Endodermal cell (in vitro differentiated cells): ENCODE measurements at regions not wholly inside any gene's neighbourhood (a gene's known extent, or its start where the extent isn't known, plus 50 kb on each side); places are given as distances from the start of the nearest gene placed in this dataset.

ENCODE experiments used
- DNase-seq: peaks from one replicate; pipeline ENCODE4 v3.0.0-alpha.2; 2017
- H3K27ac ChIP-seq: 2 replicates; pipeline ENCODE4 v1.5.1; 2013; ENCODE audit warnings: mild to moderate bottlenecking, low read depth, low read length, moderate library complexity
- H3K27me3 ChIP-seq: 2 replicates; pipeline ENCODE4 v1.6.1; 2013; ENCODE audit warnings: mild to moderate bottlenecking, low read length, moderate library complexity; ENCODE audit not compliant: insufficient read depth, control insufficient read depth, poor library complexity, severe bottlenecking
- H3K36me3 ChIP-seq: 2 replicates; pipeline ENCODE4 v1.7.0; 2013; ENCODE audit warnings: mild to moderate bottlenecking, low read length, moderate library complexity; ENCODE audit not compliant: control insufficient read depth, insufficient read depth
- H3K4me1 ChIP-seq: one replicate; pipeline ENCODE4 v1.7.0; 2013; ENCODE audit warnings: low read length; ENCODE audit not compliant: control insufficient read depth, insufficient read depth
- H3K4me3 ChIP-seq: 2 replicates; pipeline ENCODE4 v1.5.1; 2013; ENCODE audit warnings: mild to moderate bottlenecking, low read length, moderate library complexity
- H3K9ac ChIP-seq: 2 replicates; pipeline ENCODE4 v1.6.1; 2013; ENCODE audit warnings: mild to moderate bottlenecking, low read length, moderate library complexity; ENCODE audit not compliant: poor library complexity, severe bottlenecking; ENCODE audit errors: extremely low read depth
- H3K9me3 ChIP-seq: 2 replicates; pipeline ENCODE4 v1.6.1; 2013; ENCODE audit warnings: mild to moderate bottlenecking, low read length, moderate library complexity; ENCODE audit not compliant: control insufficient read depth
- H3K27ac Mint-ChIP-seq: 2 replicates; pipeline ENCODE4 v1.8.0; 2020; ENCODE audit warnings: mixed read lengths
- H3K27me3 Mint-ChIP-seq: 2 replicates; pipeline ENCODE4 v1.8.0; 2021; ENCODE audit warnings: mild to moderate bottlenecking, mixed read lengths; ENCODE audit not compliant: insufficient read depth
- H3K36me3 Mint-ChIP-seq: 2 replicates; pipeline ENCODE4 v1.8.0; 2020; ENCODE audit warnings: low read depth, mixed read lengths
- H3K4me1 Mint-ChIP-seq: 2 replicates; pipeline ENCODE4 v1.8.0; 2020; ENCODE audit warnings: mixed read lengths
- H3K4me3 Mint-ChIP-seq: 2 replicates; pipeline ENCODE4 v1.8.0; 2020; ENCODE audit warnings: mild to moderate bottlenecking, moderate library complexity, mixed read lengths
- H3K9me3 Mint-ChIP-seq: 2 replicates; pipeline ENCODE4 v1.8.0; 2020; ENCODE audit warnings: mild to moderate bottlenecking, mixed read lengths
- WGBS, 2 experiments: methylation state at CpG; one replicate each; pipeline versions ENCODE4 v1.1.5 to v1.1.7; 2013; ENCODE audit warnings: missing lambda C conversion rate in 2 of 2, mixed read lengths in 1 of 2; ENCODE audit not compliant: insufficient coverage in 1 of 2, insufficient read length in 1 of 2; 5-methylcytosine and 5-hydroxymethylcytosine counted together
- TF ChIP-seq, protein P1 (sequence below): fragments of 200-600 bp; sonication (generic); conservative IDR thresholded peaks from 2 replicates; pipeline ENCODE4 v1.5.0; 2021; ENCODE audit warnings: antibody characterized with exemption, mild to moderate bottlenecking

DNA sequence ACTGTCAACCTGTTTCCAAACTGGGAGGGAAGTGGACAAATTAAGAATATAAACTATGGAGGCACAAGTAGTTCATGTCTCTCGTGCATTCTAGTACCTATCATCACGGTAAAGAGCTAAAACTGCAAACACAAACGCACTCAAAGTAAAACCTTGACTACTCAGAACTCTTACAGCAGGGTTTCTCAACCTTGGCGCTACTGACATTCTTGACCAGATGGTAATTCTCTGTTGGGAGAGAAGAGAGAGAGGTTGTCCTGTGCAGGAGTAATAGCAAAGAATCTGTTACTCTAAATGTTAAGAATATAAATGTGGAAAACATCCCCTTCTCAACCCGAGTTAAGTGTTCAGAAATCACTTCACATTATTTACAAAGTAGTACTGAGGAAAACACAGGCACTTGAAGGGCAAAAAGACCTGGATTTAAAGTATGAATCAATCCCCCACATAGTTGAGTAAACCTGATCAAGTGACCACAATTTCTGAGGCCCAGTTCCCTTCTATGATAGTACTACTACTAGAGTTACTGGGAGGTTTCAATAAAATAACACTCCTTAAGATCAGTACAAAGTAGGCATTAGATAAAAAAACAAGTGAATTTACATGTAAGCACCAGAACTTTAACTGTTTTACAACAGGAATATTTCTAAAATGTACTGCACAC lies 73.1 kb upstream of the ARHGAP32 start:
- H3K9me3 Mint-ChIP-seq, result no peaks in the 10 kb centered on the region
- WGBS, 2 experiments, result 92 to 94% methylated on average over 3 to 4 of the region's 5 CpGs
- H3K4me3 Mint-ChIP-seq, result no peak overlapping the region

DNA sequence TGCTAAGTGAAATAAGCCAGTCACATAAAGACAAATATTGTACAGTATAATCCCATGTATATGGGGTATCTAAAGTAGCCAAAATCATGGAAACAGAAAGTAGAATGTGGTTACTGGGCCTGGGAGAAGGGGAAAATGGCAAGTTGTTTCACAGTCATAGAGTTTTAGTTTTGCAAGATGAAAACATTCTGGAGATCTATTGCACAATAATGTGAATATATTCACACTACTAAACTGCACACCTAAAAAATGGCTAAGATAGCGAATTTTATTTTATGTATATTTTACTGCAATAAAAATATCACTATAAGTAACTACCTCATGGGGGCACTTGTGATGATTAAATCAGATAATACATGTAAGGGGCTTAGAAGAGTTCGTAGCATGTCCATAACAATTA lies 72.0 kb upstream of the ARHGAP32 start:
- WGBS, 2 experiments, result 93% methylated on average over 1 of the region's 2 CpGs; no CpG with 5 or more reads in 1 of the 2 experiments
- H3K9ac ChIP-seq, result no peak overlapping the region
- TF ChIP-seq, protein P1, sequence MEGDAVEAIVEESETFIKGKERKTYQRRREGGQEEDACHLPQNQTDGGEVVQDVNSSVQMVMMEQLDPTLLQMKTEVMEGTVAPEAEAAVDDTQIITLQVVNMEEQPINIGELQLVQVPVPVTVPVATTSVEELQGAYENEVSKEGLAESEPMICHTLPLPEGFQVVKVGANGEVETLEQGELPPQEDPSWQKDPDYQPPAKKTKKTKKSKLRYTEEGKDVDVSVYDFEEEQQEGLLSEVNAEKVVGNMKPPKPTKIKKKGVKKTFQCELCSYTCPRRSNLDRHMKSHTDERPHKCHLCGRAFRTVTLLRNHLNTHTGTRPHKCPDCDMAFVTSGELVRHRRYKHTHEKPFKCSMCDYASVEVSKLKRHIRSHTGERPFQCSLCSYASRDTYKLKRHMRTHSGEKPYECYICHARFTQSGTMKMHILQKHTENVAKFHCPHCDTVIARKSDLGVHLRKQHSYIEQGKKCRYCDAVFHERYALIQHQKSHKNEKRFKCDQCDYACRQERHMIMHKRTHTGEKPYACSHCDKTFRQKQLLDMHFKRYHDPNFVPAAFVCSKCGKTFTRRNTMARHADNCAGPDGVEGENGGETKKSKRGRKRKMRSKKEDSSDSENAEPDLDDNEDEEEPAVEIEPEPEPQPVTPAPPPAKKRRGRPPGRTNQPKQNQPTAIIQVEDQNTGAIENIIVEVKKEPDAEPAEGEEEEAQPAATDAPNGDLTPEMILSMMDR, result no peak
- no peak overlapping the region for H3K27ac Mint-ChIP-seq
- peaks cover under 1% of the 10 kb centered on the region for H3K4me1 ChIP-seq
- no peak overlapping the region for H3K4me3 Mint-ChIP-seq
- H3K27me3 ChIP-seq, result no peaks in the 10 kb centered on the region
- no peaks in the 10 kb centered on the region for H3K9me3 ChIP-seq
- H3K4me3 ChIP-seq, result no peak overlapping the region
- peaks cover 5% of the 10 kb centered on the region for H3K36me3 Mint-ChIP-seq
- no peaks in the 10 kb centered on the region for H3K27me3 Mint-ChIP-seq
- H3K9me3 Mint-ChIP-seq, result no peaks in the 10 kb centered on the region
- H3K4me1 Mint-ChIP-seq, result peaks cover 47% of the 10 kb centered on the region
- DNase-seq, result no peak
- peaks cover 4% of the 10 kb centered on the region for H3K36me3 ChIP-seq
- no peak overlapping the region for H3K27ac ChIP-seq

More for the DNA sequence above, 73.1 kb upstream of the ARHGAP32 start:
- peaks cover 4% of the 10 kb centered on the region for H3K36me3 ChIP-seq
- no peak overlapping the region for H3K4me3 ChIP-seq
- no peaks in the 10 kb centered on the region for H3K9me3 ChIP-seq
- DNase-seq, result no peak
- TF ChIP-seq, protein P1, result no peak
- no peaks in the 10 kb centered on the region for H3K4me1 ChIP-seq
- no peak overlapping the region for H3K27ac ChIP-seq
- no peak overlapping the region for H3K9ac ChIP-seq
- Mint-ChIP-seq H3K36me3 (peaks cover 9% of the 10 kb centered on the region), H3K27ac (no peak overlapping the region), H3K27me3 (no peaks in the 10 kb centered on the region), H3K4me1 (peaks cover 36% of the 10 kb centered on the region)
- no peaks in the 10 kb centered on the region for H3K27me3 ChIP-seq

DNA sequence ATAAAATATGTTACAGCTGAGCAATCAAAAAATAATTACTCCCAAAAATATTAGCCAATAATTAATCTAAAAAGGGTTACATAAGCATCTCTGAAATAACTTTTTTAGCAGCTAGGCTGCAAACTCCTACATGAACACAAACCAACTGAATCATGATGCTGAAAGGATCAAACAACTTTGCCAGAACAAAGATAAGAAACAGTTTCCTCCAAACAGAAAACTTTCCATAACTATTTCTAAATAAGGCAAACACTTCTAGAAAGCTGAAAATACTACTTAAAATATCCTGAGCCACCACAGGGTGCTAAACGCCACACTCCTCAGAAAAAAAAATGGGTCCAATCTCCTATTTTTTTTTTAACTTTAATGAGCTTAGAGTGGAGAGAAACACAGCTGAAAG lies 68.6 kb upstream of the ARHGAP32 start:
- peaks cover 3% of the 10 kb centered on the region for H3K36me3 Mint-ChIP-seq
- H3K9me3 ChIP-seq, result no peaks in the 10 kb centered on the region
- peak overlapping the region; percentile 51 for H3K4me3 ChIP-seq
- H3K27me3 ChIP-seq, result no peaks in the 10 kb centered on the region
- peak overlapping the region; percentile 23 for H3K27ac Mint-ChIP-seq
- no peak overlapping the region for H3K9ac ChIP-seq
- DNase-seq, result no peak
- peaks cover 4% of the 10 kb centered on the region for H3K36me3 ChIP-seq
- H3K27me3 Mint-ChIP-seq, result no peaks in the 10 kb centered on the region
- H3K9me3 Mint-ChIP-seq, result no peaks in the 10 kb centered on the region
- whole genome bisulfite sequencing, 2 experiments, result 23% methylated on average over 1 of the region's 1 CpG; no CpG with 5 or more reads in 1 of the 2 experiments
- peak overlapping the region; percentile 16 for H3K27ac ChIP-seq
- peaks cover 61% of the 10 kb centered on the region for H3K4me1 Mint-ChIP-seq
- TF ChIP-seq, protein P1, result no peak
- H3K4me3 Mint-ChIP-seq, result no peak overlapping the region
- H3K4me1 ChIP-seq, result peaks cover 3% of the 10 kb centered on the region
